ENCODE measurements at regions not wholly inside any gene's neighbourhood (a gene's known extent, or its start where the extent isn't known, plus 50 kb on each side); places are given as distances from the start of the nearest gene placed in this dataset.

DNA sequence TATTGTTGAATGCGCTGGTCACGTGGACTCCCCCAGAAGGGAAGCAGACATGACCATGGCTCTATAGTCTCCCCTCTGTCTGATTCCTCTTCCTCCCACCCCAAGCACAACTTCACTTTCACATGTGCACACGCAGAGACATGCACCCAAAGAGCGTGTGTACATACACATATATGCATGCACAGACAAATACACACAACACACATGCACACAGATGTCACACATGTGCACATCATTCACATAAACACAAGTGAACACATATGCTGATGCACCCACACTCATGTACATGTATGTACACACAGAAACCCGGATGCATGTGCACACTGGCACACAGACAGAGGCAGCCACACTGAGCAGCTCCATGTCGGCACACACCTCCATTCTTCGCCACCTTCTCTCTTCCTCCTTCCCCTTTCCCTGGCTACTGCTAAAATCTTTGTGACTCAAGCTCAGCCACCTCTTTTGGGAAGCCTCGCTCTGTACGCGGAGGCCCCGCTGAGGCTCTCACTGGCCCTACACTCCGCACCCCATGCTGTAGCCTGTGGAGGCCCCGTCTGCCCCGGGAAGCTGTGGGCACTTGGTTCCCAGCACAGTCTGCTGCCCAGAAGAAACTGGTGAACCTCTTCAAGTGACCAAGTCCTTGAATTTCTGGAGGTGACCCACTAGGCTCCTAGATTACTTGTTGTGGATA is 101.6 kb upstream of the TEX51 start:
- no peak for DNase-seq

- peak; percentile 1 for DNase-seq
These were observed 100.9 kb upstream of the TEX51 start for GRCh38 chr2:126797622-126798275.

DNA sequence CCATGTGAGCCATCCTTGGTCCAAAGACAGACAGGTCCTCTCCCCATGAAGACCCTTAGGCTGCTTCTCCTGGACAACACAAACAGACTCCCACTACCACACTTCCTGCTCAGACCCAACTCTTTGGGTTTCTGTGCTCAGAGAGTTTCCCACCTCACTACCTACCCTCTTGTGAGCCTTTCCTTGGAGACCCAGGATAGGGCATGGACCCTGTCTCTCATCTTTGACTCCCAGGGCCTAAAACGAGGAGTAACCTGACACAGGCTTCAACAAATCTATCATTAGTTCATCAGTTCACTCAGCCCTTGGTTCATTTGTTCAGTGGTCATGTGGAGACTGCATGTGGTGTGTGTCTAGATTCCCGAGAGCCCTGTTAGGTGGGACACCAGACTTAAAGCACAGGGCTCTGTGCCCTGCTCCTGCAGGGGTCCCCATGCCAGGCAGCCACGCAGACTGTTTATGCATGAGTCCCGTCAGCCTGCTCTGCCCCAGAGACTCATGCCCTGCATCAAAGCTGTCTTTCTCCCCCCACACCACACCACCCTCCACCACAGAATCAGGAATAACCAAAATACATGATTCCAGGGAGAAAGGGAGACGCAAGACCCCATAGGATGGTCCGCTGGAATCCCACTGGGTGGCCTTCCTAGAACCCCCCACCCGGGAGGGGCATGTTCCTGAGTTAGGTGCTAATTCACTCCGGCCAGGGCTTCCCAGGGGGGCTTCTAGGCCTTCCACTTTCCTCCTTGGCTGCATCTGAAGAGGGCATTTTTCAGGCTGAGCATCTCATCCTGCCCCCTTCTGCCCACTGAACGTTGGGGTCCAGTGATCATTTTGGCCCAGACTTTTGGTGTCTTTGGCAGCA is 100.2 kb upstream of the TEX51 start:
- DNase-seq, result no peak

DNA sequence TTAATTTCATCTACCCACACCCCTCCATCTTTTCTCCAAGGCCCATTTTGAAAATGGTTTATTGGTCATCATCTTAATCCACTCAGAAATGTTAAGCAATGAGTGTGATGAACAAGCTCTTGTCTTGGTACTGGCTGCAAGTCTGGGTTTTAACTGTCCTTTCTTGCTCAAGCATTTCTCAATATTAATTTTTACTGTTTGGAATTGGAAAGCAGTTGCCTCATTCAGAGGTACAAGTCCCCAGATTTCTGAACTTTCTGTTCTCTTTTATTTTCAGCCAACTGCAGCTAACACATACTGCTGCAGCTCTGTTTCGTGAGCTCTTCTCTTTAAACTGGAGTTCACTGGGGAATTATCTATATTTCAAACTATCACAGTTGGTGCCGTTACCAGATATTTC is 99.4 kb upstream of the TEX51 start:
- DNase-seq, result no peak

GRCh38 chr2:126801473-126801872 is 97.2 kb upstream of the TEX51 start:
- DNase-seq, result no peak

DNA sequence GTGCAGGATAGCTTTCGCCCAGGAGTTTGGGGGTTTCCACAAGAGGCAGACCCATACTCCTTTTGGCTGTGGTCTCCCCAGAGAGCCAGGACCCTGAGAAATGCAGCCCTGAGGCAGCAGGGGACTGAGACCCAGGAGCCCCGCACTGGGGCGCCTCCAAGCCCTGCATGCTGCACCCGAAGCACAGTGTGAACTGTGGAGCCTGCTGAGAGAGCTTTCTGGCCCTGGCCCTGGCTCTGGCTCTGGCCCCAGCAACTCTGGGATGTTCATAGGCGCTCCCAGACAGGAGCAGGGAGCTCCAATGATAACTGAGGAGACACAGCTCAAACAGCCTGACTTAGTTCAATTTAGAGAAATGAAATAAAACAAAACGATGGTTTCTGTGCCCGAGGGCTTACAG is 96.4 kb upstream of the TEX51 start:
- no peak for DNase-seq

GRCh38 chr2:126802774-126803433 is 95.8 kb upstream of the TEX51 start:
- DNase-seq, result no peak

DNA sequence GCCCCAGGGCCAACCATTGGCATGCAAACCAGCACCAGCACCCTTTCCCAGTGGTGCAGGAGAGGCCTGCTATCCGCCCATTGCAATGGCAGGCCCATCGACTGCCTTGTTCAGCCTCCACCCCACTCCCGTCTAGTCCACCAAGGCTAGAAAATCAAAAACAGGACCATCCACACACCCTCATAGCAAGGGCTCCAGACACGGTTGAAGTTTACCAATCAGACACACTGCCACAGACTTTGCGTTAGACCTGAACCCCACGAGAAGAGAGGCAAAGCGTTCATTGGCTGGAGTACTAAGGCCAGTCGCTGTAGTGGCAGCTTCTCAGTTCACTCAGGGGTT is 95.3 kb upstream of the TEX51 start:
- DNase-seq, result no peak

GRCh38 chr2:126804347-126804746 is 94.3 kb upstream of the TEX51 start:
- no peak for DNase-seq

GRCh38 chr2:126808929-126809328 is 89.8 kb upstream of the TEX51 start:
- no peak for DNase-seq

DNA sequence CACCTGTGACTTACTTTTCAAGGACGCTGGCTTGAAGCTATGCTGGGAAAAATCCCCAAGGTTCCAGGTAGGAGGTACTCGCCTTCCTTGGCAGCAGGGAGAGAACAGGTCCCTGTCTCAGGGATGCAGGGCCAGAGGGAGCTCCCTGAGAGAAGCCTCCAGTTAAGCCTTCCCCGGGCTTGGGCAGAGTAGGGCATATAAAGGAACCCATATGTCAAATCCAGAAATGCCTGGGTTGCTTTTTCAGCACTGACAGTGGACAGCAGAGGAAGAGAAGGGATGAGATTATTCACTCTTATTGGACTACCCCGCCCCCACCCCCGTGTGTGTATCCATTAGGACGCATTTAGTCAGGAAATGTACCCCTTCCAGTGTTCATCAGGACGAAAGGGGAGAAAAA is 89.3 kb upstream of the TEX51 start:
- DNase-seq, result no peak

DNA sequence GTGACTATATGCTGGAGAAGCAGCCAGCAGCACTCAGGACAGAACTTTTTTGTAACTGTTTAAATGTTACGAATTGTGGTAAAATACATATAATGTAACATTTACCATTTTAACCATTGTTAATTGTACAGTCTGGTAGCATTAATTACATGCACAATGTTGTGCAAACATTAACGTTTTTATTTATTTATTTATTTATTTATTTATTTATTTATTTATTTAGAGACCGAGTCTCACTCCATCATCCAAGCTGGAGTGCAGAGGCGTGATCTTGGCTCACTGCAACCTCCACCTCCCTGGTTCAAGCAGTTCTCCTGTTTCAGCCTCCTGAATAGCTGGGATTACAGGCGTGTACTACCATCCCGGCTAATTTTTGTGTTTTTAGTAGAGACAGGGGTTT is 88.7 kb upstream of the TEX51 start:
- no peak for DNase-seq

GRCh38 chr2:126811101-126811500 is 87.6 kb upstream of the TEX51 start:
- no peak for DNase-seq

DNA sequence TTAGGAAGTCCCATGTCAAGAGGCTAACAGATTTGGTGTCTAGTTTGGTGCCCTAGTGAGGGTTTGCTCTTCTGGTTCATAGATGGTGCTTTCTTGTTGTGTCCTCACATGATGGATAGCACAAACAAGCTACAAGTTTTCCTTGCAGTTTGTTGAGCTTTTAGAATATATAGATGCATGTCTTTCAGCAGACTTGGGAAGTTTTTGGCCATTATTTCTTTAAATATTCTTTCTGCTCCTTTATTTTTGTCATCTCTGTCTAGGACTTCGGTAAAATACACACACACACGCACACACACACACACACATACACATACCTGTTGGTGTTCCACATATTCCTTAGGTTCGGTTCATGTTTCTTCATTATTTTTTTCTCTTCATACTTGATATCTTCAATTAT is 81.5 kb upstream of the TEX51 start:
- no peak for DNase-seq

DNA sequence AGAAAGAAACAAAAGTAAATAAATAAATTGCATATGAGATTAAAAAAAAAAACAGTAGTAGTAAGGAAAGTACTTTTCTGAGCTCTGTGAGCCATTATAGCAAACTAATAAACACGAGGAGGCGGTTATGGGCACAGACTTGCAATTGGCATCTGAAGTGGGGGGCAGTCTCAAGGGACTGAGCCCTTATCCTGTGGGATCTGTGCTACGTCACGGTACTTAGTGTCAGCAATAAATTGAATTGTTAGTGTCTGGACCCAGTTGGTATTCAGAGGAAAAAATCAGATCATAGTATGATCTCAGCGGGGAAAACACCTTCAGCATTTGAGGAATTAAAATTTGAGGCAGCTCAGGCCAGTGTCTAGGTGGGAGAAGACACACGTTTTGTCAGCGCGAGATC is 76.6 kb upstream of the TEX51 start:
- no peak for DNase-seq

- no peak for DNase-seq
These were observed 75.8 kb upstream of the TEX51 start for GRCh38 chr2:126822921-126823320.

DNA sequence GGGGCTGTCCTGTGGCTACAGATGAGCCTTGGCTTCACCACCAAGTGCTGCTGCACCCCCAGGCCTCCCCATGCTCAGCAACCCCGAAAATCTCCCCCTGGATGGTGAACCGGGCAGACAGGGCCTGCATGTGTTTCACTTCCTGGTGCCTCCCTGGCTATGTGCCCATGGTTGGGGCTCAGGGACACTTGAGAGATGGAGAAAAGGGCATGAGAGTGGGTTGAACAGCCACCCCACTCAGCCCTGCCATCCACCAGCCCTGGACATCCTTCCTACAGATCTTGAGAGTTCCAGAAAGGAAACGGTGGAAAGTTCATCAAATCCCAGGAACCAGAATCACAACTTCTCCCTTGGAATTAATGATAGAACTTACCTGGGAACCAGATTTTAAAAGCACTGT is 74.7 kb upstream of the TEX51 start:
- DNase-seq, result no peak

DNA sequence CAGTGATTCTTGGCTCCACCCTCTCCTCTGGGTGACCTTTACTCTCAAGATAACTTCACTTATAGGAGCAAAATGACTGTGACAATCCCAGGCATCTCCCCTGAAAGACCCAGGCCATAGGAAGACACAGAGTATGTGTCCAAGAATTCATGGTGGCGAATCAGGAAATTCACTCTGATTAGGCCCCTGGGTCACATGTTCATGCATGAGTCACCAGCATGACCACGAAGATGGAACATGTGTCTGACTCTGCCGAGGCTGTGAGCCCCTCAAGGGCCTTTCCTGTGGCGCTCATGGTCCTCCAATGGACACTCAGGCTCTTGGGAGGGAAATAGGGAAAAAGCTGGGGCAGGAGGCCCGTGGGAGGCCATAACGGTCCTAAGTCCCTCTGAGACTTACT is 74.0 kb upstream of the TEX51 start:
- no peak for DNase-seq

- DNase-seq, result no peak
These were observed 73.4 kb upstream of the TEX51 start for GRCh38 chr2:126825316-126825715.

DNA sequence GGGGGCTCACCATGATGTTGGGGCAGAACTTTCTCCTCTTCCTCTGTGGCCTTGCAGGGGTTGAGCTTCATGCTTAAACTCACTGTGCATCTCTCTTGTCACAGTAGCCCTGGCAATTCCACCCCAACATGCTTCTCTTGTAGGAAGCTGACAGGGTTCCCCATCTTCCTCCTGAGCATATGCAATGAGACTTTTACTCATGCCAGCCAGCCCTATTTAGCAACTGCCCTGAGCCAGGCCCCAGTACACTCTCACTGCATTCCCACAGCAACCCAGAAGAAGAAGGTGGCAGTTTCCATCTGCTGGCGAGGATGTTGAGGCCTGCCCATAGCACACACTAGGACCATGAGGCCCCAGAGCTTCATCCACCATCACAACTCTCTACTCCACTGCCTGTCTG is 72.2 kb upstream of the TEX51 start:
- no peak for DNase-seq

DNA sequence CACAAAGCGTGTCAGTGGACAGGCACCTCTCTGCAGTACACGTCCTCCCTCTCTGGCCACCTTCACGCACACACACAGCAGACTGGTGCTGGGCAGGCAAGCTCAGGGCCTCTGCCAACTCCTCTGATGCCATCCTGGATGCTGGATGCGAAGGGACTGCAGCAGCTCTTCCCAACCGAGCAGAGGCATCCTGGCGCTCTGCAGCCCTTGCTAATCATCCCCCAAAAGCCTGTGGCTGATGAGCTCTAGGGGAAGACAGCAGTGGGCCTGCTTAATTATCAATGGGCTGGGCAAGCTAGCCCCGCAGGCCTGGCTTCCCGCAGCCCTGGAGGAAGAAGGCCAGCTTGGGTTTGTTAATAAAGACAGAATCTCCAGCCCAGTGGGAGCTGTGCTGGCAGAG is 71.3 kb upstream of the TEX51 start:
- DNase-seq, result no peak

GRCh38 chr2:126828051-126828450 is 70.6 kb upstream of the TEX51 start:
- DNase-seq, result no peak

GRCh38 chr2:126828491-126828890 is 70.2 kb upstream of the TEX51 start:
- no peak for DNase-seq
